WTC11 (cell line): ENCODE measurements at regions not wholly inside any gene's neighbourhood (a gene's known extent, or its start where the extent isn't known, plus 50 kb on each side); places are given as distances from the start of the nearest gene placed in this dataset.
A peak's percentile ranks its signal among the peaks of the same experiment; 100 is the strongest.

Source experiments
- ATAC-seq: fragments of 200-7000 bp; cut with Tn5 transposase; 2 replicates; pipeline ENCODE4 v1.10.0; 2021; ENCODE audit warnings: mild to moderate bottlenecking, moderate library complexity
- CTCF ChIA-PET: fragments of 300-600 bp; sonication (Branson Sonifier 250); formaldehyde crosslinking; loops from one replicate; lab custom pipeline; 2021; ENCODE audit warnings: antibody characterized with exemption; lab: Charles Lee
- POLR2A ChIA-PET: fragments of 350-600 bp; sonication (Branson Sonifier 250); formaldehyde crosslinking; loops from one replicate; lab custom pipeline; 2021; ENCODE audit warnings: antibody characterized with exemption; lab: Charles Lee
- DNase-seq: peaks from one replicate; pipeline ENCODE4 v3.0.0; 2021; ENCODE audit warnings: low spot score
- H3K27ac Mint-ChIP-seq: 2 replicates; pipeline ENCODE4 v1.8.0; 2021; ENCODE audit warnings: mixed read lengths
- H3K27me3 Mint-ChIP-seq: 2 replicates; pipeline ENCODE4 v1.8.0; 2021; ENCODE audit warnings: low read depth, mild to moderate bottlenecking, moderate library complexity, mixed read lengths
- H3K36me3 Mint-ChIP-seq: 2 replicates; pipeline ENCODE4 v1.8.0; 2021; ENCODE audit warnings: mixed read lengths
- H3K4me1 Mint-ChIP-seq: 2 replicates; pipeline ENCODE4 v1.8.0; 2022; ENCODE audit warnings: mixed read lengths
- H3K4me3 Mint-ChIP-seq: 2 replicates; pipeline ENCODE4 v1.8.0; 2021; ENCODE audit warnings: mild to moderate bottlenecking, moderate library complexity, mixed read lengths
- H3K9me3 Mint-ChIP-seq: 2 replicates; pipeline ENCODE4 v1.8.0; 2021; ENCODE audit warnings: mixed read lengths
- ESRRA ChIP-seq: sonication (generic); formaldehyde crosslinking; IDR thresholded peaks from 2 replicates; pipeline ENCODE4 v1.8.1; 2022; ENCODE audit warnings: mild to moderate bottlenecking, missing genetic modification reagents, borderline replicate concordance
- ETV6 ChIP-seq: sonication (generic); formaldehyde crosslinking; IDR thresholded peaks from 2 replicates; pipeline ENCODE4 v1.8.1; 2022; ENCODE audit warnings: mild to moderate bottlenecking, missing genetic modification reagents
- FOXJ3 ChIP-seq: sonication (generic); formaldehyde crosslinking; IDR thresholded peaks from 2 replicates; pipeline ENCODE4 v1.9.0; 2021; ENCODE audit warnings: missing genetic modification reagents, mild to moderate bottlenecking, borderline replicate concordance
- FOXK1 ChIP-seq: sonication (generic); formaldehyde crosslinking; IDR thresholded peaks from 2 replicates; pipeline ENCODE4 v1.8.0; 2022; ENCODE audit warnings: mild to moderate bottlenecking, moderate library complexity, missing genetic modification reagents
- GRHL2 ChIP-seq: fragments of 250-450 bp; sonication (Bioruptor Pico); IDR thresholded peaks from 2 replicates; pipeline ENCODE4 v1.8.0; 2022; ENCODE audit warnings: mild to moderate bottlenecking, moderate library complexity; ENCODE audit not compliant: insufficient replicate concordance, severe bottlenecking
- NR3C1 ChIP-seq: sonication (generic); formaldehyde crosslinking; conservative IDR thresholded peaks from 2 replicates; pipeline ENCODE4 v1.8.1; 2023; ENCODE audit warnings: low read depth, mild to moderate bottlenecking, missing genetic modification reagents
- PRRX2 ChIP-seq: fragments of 250-450 bp; sonication (Bioruptor Pico); IDR thresholded peaks from 2 replicates; pipeline ENCODE4 v1.8.0; 2021; ENCODE audit warnings: mild to moderate bottlenecking
- SMAD3 ChIP-seq: sonication (generic); formaldehyde crosslinking; IDR thresholded peaks from 2 replicates; pipeline ENCODE4 v1.8.0; 2022; ENCODE audit warnings: missing genetic modification reagents, mild to moderate bottlenecking, borderline replicate concordance
- SOX15 ChIP-seq: fragments of 250-450 bp; sonication (Bioruptor Pico); IDR thresholded peaks from 2 replicates; pipeline ENCODE4 v1.9.0; 2021; ENCODE audit warnings: mild to moderate bottlenecking
- TEAD1 ChIP-seq: sonication (generic); formaldehyde crosslinking; IDR thresholded peaks from 2 replicates; pipeline ENCODE4 v1.8.0; 2022; ENCODE audit warnings: mild to moderate bottlenecking, missing genetic modification reagents
- TP53 ChIP-seq: sonication (generic); formaldehyde crosslinking; IDR thresholded peaks from 2 replicates; pipeline ENCODE4 v1.8.1; 2023; ENCODE audit warnings: mild to moderate bottlenecking, missing genetic modification reagents
- ZNF232 ChIP-seq: sonication (generic); formaldehyde crosslinking; IDR thresholded peaks from 2 replicates; pipeline ENCODE4 v1.8.0; 2022; ENCODE audit warnings: mild to moderate bottlenecking, missing genetic modification reagents
- ZNF263 ChIP-seq: sonication (generic); formaldehyde crosslinking; IDR thresholded peaks from 2 replicates; pipeline ENCODE4 v1.8.1; 2022; ENCODE audit warnings: low read depth, mild to moderate bottlenecking, moderate library complexity, missing genetic modification reagents
- ZNF317 ChIP-seq: sonication (generic); formaldehyde crosslinking; IDR thresholded peaks from 2 replicates; pipeline ENCODE4 v1.8.1; 2023; ENCODE audit warnings: low read depth, mild to moderate bottlenecking, moderate library complexity, missing genetic modification reagents, borderline replicate concordance
- TF ChIP-seq, protein P1 (sequence below): sonication (generic); formaldehyde crosslinking; IDR thresholded peaks from 2 replicates; pipeline ENCODE4 v1.8.1; 2023; ENCODE audit warnings: mild to moderate bottlenecking, missing genetic modification reagents, borderline replicate concordance
- TF ChIP-seq, protein P2 (sequence below): sonication (generic); formaldehyde crosslinking; IDR thresholded peaks from 2 replicates; pipeline ENCODE4 v1.8.1; 2022; ENCODE audit warnings: mild to moderate bottlenecking, moderate library complexity, missing genetic modification reagents
- TF ChIP-seq, protein P3 (sequence below): sonication (generic); formaldehyde crosslinking; IDR thresholded peaks from 2 replicates; pipeline ENCODE4 v1.8.0; 2023; ENCODE audit warnings: mild to moderate bottlenecking, missing genetic modification reagents
- TF ChIP-seq, protein P4 (sequence below): sonication (generic); formaldehyde crosslinking; IDR thresholded peaks from 2 replicates; pipeline ENCODE4 v1.8.0; 2022; ENCODE audit warnings: mild to moderate bottlenecking, missing genetic modification reagents

DNA sequence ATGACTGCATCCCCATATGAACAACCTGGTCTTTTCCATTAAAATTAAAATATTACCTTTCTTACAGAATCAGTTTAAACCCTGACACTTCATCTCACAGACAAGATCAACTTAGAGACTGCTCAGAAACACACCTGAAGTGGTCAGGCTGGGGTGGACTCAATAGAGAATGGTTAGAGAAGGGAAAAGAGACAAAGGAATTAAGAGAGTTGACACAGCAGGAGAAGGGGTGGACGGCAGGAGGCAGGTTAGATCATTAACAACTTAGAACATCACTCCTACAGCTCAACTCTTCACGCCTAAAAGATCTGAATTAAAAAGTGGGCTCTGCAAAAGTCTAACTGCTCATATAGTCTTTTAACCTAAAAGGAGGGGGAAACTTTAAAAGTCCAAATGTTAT lies 157.7 kb upstream of the COL1A2 start (continued):
- TF ChIP-seq, protein P1, sequence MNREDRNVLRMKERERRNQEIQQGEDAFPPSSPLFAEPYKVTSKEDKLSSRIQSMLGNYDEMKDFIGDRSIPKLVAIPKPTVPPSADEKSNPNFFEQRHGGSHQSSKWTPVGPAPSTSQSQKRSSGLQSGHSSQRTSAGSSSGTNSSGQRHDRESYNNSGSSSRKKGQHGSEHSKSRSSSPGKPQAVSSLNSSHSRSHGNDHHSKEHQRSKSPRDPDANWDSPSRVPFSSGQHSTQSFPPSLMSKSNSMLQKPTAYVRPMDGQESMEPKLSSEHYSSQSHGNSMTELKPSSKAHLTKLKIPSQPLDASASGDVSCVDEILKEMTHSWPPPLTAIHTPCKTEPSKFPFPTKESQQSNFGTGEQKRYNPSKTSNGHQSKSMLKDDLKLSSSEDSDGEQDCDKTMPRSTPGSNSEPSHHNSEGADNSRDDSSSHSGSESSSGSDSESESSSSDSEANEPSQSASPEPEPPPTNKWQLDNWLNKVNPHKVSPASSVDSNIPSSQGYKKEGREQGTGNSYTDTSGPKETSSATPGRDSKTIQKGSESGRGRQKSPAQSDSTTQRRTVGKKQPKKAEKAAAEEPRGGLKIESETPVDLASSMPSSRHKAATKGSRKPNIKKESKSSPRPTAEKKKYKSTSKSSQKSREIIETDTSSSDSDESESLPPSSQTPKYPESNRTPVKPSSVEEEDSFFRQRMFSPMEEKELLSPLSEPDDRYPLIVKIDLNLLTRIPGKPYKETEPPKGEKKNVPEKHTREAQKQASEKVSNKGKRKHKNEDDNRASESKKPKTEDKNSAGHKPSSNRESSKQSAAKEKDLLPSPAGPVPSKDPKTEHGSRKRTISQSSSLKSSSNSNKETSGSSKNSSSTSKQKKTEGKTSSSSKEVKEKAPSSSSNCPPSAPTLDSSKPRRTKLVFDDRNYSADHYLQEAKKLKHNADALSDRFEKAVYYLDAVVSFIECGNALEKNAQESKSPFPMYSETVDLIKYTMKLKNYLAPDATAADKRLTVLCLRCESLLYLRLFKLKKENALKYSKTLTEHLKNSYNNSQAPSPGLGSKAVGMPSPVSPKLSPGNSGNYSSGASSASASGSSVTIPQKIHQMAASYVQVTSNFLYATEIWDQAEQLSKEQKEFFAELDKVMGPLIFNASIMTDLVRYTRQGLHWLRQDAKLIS = no peak
- TF ChIP-seq TEAD1 (CRISPR knock-in tag) = no peak
- TF ChIP-seq, protein P2, sequence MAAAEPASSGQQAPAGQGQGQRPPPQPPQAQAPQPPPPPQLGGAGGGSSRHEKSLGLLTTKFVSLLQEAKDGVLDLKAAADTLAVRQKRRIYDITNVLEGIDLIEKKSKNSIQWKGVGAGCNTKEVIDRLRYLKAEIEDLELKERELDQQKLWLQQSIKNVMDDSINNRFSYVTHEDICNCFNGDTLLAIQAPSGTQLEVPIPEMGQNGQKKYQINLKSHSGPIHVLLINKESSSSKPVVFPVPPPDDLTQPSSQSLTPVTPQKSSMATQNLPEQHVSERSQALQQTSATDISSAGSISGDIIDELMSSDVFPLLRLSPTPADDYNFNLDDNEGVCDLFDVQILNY (CRISPR knock-in tag) = no peak
- no peak for TF ChIP-seq ZNF317 (CRISPR knock-in tag)
- TF ChIP-seq FOXK1 (CRISPR knock-in tag) = no peak
- TF ChIP-seq SOX15 (CRISPR knock-in tag) = no peak
- no peak for TF ChIP-seq ZNF263 (CRISPR knock-in tag)
- TF ChIP-seq, protein P3, sequence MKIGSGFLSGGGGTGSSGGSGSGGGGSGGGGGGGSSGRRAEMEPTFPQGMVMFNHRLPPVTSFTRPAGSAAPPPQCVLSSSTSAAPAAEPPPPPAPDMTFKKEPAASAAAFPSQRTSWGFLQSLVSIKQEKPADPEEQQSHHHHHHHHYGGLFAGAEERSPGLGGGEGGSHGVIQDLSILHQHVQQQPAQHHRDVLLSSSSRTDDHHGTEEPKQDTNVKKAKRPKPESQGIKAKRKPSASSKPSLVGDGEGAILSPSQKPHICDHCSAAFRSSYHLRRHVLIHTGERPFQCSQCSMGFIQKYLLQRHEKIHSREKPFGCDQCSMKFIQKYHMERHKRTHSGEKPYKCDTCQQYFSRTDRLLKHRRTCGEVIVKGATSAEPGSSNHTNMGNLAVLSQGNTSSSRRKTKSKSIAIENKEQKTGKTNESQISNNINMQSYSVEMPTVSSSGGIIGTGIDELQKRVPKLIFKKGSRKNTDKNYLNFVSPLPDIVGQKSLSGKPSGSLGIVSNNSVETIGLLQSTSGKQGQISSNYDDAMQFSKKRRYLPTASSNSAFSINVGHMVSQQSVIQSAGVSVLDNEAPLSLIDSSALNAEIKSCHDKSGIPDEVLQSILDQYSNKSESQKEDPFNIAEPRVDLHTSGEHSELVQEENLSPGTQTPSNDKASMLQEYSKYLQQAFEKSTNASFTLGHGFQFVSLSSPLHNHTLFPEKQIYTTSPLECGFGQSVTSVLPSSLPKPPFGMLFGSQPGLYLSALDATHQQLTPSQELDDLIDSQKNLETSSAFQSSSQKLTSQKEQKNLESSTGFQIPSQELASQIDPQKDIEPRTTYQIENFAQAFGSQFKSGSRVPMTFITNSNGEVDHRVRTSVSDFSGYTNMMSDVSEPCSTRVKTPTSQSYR (CRISPR knock-in tag) = no peak
- TF ChIP-seq NR3C1 (CRISPR knock-in tag) = no peak
- no peak for TF ChIP-seq ETV6 (CRISPR knock-in tag)
- no peak for TF ChIP-seq ESRRA
- no peak for TF ChIP-seq PRRX2 (CRISPR knock-in tag)
- TF ChIP-seq GRHL2 = no peak
- no peak for TF ChIP-seq TP53 (CRISPR knock-in tag)
- TF ChIP-seq FOXJ3 (CRISPR knock-in tag) = no peak
- TF ChIP-seq, all 79 proteins: peak for 0

DNA sequence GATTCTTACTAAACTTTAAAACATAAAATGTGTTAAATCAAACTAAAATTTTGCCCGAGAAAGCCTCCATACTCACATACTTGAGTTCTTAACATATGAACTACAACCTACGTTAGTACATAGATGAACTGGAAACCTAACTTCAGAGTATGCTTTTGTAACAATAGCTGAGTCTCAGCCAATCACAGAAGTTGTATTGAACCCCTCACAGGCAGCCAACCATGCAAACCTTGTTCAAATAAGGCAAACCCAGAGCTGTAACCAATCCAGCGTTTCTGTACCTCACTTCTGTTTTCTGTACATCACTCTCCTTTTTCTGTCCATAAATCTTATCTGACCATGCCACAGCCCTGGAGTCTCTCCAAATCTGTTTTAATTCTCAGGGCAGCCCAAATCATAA lies 157.3 kb upstream of the COL1A2 start:
- Mint-ChIP-seq H3K27me3 (peaks cover 92% of the 10 kb centered on the region), H3K4me3 (no peak overlapping the region), H3K4me1 (peaks cover 7% of the 10 kb centered on the region), H3K9me3 (no peaks in the 10 kb centered on the region), H3K27ac (no peak overlapping the region), H3K36me3 (no peaks in the 10 kb centered on the region)
- ATAC-seq = peak; percentile 55; the same call in 1 of the 2 replicates
- CTCF ChIA-PET = interaction anchor here (1.0 kb wide), 1 partner anchor 52 kb away, joined by 3 read pairs; no protein-coding TSS in a partner anchor
- TF ChIP-seq, protein P2 (CRISPR knock-in tag) = no peak
- TF ChIP-seq SMAD3 (CRISPR knock-in tag) = no peak
- TF ChIP-seq ZNF232 (CRISPR knock-in tag) = no peak
- TF ChIP-seq, protein P4, sequence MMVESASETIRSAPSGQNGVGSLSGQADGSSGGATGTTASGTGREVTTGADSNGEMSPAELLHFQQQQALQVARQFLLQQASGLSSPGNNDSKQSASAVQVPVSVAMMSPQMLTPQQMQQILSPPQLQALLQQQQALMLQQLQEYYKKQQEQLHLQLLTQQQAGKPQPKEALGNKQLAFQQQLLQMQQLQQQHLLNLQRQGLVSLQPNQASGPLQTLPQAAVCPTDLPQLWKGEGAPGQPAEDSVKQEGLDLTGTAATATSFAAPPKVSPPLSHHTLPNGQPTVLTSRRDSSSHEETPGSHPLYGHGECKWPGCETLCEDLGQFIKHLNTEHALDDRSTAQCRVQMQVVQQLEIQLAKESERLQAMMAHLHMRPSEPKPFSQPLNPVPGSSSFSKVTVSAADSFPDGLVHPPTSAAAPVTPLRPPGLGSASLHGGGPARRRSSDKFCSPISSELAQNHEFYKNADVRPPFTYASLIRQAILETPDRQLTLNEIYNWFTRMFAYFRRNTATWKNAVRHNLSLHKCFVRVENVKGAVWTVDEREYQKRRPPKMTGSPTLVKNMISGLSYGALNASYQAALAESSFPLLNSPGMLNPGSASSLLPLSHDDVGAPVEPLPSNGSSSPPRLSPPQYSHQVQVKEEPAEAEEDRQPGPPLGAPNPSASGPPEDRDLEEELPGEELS (CRISPR knock-in tag) = no peak
- no peak for DNase-seq
- POLR2A ChIA-PET = no interaction called here
